Activated CD4-positive, alpha-beta T cell treated with anti-CD3 and anti-CD28 coated beads, Interleukin-2, amount 50 U/mL, for 24 hours (primary cell): ENCODE measurements at regions not wholly inside any gene's neighbourhood (a gene's known extent, or its start where the extent isn't known, plus 50 kb on each side); places are given as distances from the start of the nearest gene placed in this dataset.

ENCODE experiments used
- DNase-seq, 2 donors: peaks; one replicate each; pipeline ENCODE4 v3.0.0-alpha.2; 2020; ENCODE audit warnings: low read depth in 1 of 2, low spot score in 1 of 2

DNA sequence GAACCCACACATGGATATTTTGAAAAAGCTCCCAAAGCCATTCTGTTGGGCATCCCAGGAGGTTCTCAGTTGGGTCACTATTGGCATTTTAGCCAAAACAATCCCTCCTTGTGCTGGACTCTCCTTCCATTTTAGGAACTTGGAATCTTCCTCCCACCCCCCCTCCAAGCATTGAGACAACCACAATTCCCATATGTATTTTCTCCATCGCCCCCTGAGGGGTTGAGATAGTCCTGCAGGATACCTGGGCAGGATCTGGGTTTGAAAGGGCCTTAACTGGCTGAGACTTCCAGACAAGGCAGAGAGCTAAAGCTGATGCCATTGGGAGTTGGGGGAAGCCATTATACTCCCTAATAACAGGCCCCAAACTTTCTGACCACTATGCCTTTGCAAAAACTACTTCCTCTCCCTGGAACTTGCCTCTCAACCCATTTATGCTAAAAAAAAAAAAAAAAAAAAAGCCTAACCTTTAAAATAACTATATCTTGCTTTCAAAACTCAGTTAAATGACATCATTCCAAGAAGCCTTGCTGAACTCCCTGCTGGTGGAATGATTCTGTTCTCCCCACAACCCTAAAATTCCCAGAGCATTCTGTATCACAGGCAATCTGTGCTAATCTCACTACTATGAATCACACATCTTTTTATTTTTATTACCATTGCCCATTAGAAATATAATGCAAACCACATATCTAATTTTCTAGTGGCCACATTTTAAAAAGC, 77.5 kb upstream of the PDE1C start:
- DNase-seq, result no peak

DNA sequence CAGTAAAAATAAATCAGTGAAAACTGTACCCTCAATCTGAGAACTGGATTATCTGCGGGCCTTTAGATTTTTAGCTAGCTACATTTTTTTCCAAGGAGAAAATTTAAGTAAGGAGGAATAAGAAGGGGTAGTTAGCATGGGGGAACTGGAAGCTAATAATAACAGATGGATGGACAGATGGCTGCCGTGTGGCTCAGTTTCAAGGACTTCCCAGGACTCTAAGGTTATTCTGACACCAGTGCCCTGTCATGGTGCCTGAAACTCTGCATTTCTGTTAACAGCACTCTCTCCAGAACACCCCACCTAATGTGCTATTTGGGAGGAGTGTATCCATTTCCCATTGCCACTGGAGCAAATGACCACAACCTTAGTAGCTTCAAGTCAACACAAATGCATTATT, 75.7 kb upstream of the PDE1C start:
- no peak for DNase-seq

DNA sequence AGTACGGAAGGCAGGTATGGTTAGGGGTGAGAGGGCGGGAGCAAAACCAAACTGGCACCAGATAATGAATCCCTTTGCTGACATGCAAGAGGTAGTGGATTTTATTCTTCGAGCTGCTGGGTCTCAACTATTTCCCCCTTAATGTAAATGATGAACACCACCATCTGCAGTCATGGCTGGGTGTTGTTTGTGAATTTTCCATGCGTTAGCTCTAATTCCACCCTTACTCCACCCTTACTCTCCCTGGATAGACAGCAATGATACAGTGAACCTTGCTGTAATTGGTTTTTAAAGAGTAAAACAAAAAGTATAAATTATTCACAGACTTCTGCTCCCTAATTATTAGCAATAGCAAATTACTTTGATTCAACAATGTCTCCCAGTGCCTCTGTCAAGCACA, 74.5 kb upstream of the PDE1C start:
- no peak for DNase-seq

DNA sequence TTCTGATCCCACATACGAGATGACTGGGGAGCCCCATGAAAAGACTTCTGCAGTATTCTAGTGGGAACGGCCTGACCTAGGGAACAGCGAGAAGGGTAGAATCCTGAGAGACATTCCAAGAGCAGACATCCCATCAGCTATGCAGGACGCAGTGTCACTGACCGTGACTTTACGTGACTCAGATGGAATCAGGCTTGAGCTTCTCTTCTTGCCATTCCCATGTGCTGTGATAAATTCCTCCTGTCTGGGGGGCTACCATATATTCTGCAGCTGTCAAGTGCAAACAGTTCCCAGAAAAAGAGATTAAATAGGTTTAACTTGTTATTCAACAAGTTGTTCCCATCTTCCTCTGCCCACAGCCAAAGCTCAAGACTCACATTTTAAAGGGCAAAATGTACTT, 73.1 kb upstream of the PDE1C start:
- DNase-seq, result no peak

DNA sequence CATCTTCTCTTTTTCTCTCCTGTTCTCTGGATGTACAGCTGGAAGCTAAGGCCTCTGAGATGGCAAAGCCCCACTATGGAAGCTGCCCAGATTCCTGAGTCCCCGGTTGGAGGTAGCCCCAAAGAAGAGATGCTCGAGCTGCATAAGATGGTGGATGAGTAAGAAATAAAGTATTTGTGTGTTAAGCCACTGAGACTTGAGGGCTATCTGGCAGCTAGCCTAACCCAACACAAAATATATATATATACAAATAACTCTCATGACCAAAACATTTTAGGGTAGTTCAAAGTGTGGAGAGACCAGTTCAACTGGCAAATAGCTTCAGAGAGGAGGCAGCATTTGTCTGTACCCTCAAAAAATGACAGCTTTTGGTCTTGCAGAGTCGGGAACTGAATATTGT, 72.4 kb upstream of the PDE1C start:
- no peak for DNase-seq

DNA sequence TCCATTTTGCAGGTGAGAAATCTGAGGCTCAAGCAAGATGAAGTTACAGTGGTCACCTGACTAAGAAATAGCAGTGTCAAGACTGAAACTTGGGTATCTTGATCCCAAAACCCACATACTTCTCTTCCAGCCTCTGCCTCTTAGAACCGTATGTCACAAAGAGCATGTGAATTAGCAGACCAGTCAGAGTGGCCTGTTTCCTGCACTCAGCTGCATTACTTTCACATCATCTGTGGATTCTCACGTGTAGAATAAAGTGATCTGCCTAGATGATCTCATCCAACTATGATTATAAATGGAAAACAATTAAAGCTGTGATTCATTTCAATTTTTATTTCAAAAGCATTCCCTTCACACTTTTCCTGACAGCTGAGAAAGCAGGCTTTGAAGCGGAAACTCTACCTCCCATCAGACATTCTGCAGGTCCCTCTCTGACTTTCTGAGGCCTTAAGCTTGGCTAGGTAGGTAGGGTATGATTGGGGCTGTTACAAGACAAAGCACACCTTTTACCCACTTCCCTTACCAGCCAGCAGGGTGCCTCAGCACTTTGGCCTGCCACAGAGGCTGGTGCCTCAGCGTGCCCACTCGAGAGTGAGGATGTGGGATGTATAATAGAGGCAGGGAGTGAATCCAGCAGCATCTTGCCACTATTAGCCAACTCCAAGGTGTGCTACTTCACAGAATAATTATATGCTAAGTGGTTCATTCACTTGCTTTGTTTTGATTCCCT, 70.2 kb upstream of the PDE1C start:
- no peak for DNase-seq

DNA sequence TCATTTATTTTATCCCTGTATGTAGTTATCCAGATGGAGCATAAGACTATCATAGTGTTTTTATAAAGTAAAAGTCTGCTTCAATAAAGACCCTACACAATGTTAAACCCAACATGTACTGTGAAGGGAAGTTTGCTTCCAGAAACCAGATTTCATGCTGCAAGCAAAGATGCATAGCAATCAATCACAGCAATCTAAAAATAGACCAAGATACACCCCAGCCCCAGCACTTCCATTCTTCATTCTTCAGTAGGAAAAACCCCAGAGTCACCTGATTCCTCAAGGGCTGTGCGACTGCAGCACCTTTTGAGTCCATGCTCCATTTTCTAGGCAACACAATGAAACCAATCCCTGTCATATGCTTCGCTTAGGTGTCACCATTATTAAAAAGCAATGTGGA, 66.9 kb upstream of the PDE1C start:
- DNase-seq, result no peak

DNA sequence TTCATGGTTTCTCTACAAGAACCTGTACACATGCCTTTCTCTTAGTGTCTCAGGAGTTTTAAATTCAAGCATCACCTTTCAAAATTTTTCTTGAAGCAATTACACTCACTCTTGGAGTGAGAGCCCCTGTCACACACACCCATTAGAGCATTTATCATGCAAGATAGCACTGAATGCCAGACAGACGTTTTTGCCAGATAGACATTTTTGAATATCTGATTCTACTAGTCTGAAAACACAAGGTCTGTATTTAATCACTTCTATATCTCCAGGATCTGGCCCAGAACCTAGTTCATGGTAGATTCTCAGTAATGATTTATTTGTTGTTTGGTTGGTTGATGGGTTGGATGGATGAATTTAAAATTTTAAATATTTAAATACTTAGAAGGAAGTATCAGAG, 60.9 kb upstream of the PDE1C start:
- DNase-seq, result no peak

DNA sequence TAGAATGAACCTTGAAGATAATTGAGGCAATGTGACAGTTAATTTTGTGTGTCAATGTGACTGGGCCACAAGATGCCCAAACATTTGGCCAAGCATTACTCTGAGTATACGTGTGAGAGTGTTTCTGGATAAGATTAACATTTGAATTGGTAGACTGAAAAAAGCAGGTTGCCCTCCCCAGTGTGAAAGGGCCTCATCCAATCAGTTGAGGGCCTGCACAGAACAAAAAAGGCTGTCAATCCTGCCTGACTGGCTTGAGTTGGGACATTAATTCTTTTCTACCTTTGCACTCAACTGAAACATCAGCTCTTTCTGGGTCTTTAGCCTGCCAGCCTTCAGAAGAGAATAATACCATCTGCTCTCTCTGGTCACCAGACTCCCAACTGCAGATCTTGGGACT, 56.6 kb upstream of the PDE1C start:
- DNase-seq, result no peak
